ENCODE measurements at regions not wholly inside any gene's neighbourhood (a gene's known extent, or its start where the extent isn't known, plus 50 kb on each side); places are given as distances from the start of the nearest gene placed in this dataset.
A peak's percentile ranks its signal among the peaks of the same experiment; 100 is the strongest.

DNA sequence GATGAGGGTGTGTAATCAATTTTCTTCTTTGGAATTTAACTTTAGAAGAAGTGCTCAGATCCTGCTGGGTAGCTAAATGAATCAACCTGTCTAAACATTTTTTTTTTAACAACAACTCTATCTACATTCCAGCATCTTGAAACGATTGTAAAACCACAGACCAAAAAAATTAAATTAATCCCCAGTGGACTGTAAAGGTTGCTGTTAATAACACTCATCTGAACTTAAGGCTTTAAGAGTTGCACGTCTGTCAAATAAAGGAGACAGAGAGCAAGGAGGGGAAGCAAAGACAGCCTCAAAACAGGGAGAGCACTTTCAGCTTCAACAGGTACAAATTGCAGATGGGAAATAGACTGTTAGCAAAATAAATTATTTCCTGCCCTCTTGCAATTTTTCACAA, 548.5 kb downstream of the DTWD2 start:
- no peak for ATAC-seq
- Histone ChIP-seq H3K27me3 (ENCODE audit: insufficient read depth) (no peaks in the 10 kb centered on the region), H3K4me2 (no peak overlapping the region), H3K27ac (ENCODE audit: low read depth) (no peak overlapping the region), H3K36me3 (ENCODE audit: insufficient read depth) (no peaks in the 10 kb centered on the region), H3K4me1 (ENCODE audit: insufficient read depth) (peaks cover 10% of the 10 kb centered on the region; the same call in 1 of the 2 replicates), H3K79me2 (replicated peaks; ENCODE audit: insufficient read depth) (no peaks in the 10 kb centered on the region), H3K4me3 (no peak overlapping the region), H2AFZ (peak overlapping the region; percentile 16; the same call in 1 of the 2 replicates), H4K20me1 (replicated peaks; ENCODE audit: insufficient read depth) (no peaks in the 10 kb centered on the region), H3K9me2 (ENCODE audit: insufficient read depth) (no peaks in the 10 kb centered on the region), H3F3A (replicated peaks; ENCODE audit: low read depth) (no peaks in the 10 kb centered on the region)
- TF ChIP-seq JUNB (IDR thresholded peaks at IDR 0.05; ENCODE audit: unreplicated experiment) (no peak), ETS1 (IDR thresholded peaks at IDR 0.05) (no peak), POLR2AphosphoS5 (IDR thresholded peaks at IDR 0.05; ENCODE audit: low read depth) (no peak), ZNF114 (CRISPR knock-in tag; IDR thresholded peaks at IDR 0.05) (no peak), EZH2 (IDR thresholded peaks at IDR 0.05; ENCODE audit: low read depth, unreplicated experiment) (no peak), CREB1 (CRISPR knock-in tag; IDR thresholded peaks at IDR 0.05; ENCODE audit: low read depth) (no peak), ZNF331 (CRISPR knock-in tag; IDR thresholded peaks at IDR 0.05; ENCODE audit: low read depth) (no peak), NANOG (IDR thresholded peaks at IDR 0.05; ENCODE audit: borderline replicate concordance) (no peak), ZNF462 (CRISPR knock-in tag; IDR thresholded peaks at IDR 0.05) (no peak), STAT1 (IDR thresholded peaks at IDR 0.05; ENCODE audit: unreplicated experiment) (no peak), EZH2phosphoT487 (IDR thresholded peaks at IDR 0.05; ENCODE audit: unreplicated experiment) (no peak)
- TF ChIP-seq, protein P1, sequence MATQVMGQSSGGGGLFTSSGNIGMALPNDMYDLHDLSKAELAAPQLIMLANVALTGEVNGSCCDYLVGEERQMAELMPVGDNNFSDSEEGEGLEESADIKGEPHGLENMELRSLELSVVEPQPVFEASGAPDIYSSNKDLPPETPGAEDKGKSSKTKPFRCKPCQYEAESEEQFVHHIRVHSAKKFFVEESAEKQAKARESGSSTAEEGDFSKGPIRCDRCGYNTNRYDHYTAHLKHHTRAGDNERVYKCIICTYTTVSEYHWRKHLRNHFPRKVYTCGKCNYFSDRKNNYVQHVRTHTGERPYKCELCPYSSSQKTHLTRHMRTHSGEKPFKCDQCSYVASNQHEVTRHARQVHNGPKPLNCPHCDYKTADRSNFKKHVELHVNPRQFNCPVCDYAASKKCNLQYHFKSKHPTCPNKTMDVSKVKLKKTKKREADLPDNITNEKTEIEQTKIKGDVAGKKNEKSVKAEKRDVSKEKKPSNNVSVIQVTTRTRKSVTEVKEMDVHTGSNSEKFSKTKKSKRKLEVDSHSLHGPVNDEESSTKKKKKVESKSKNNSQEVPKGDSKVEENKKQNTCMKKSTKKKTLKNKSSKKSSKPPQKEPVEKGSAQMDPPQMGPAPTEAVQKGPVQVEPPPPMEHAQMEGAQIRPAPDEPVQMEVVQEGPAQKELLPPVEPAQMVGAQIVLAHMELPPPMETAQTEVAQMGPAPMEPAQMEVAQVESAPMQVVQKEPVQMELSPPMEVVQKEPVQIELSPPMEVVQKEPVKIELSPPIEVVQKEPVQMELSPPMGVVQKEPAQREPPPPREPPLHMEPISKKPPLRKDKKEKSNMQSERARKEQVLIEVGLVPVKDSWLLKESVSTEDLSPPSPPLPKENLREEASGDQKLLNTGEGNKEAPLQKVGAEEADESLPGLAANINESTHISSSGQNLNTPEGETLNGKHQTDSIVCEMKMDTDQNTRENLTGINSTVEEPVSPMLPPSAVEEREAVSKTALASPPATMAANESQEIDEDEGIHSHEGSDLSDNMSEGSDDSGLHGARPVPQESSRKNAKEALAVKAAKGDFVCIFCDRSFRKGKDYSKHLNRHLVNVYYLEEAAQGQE (IDR thresholded peaks at IDR 0.05; ENCODE audit: unreplicated experiment), result no peak
- TF ChIP-seq, protein P2, sequence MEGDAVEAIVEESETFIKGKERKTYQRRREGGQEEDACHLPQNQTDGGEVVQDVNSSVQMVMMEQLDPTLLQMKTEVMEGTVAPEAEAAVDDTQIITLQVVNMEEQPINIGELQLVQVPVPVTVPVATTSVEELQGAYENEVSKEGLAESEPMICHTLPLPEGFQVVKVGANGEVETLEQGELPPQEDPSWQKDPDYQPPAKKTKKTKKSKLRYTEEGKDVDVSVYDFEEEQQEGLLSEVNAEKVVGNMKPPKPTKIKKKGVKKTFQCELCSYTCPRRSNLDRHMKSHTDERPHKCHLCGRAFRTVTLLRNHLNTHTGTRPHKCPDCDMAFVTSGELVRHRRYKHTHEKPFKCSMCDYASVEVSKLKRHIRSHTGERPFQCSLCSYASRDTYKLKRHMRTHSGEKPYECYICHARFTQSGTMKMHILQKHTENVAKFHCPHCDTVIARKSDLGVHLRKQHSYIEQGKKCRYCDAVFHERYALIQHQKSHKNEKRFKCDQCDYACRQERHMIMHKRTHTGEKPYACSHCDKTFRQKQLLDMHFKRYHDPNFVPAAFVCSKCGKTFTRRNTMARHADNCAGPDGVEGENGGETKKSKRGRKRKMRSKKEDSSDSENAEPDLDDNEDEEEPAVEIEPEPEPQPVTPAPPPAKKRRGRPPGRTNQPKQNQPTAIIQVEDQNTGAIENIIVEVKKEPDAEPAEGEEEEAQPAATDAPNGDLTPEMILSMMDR (conservative IDR thresholded peaks at IDR 0.05; ENCODE audit: low read depth in 2 of 2), result no peak
- H3K27ac Mint-ChIP-seq, result no peak overlapping the region
- peaks cover 4% of the 10 kb centered on the region; the same call in 1 of the 3 replicates for H3K9me3 Mint-ChIP-seq
- H3K27me3 Mint-ChIP-seq (ENCODE audit: insufficient read depth, low read depth, poor library complexity), result no peaks in the 10 kb centered on the region
- H3K4me1 Mint-ChIP-seq, result peaks cover 11% of the 10 kb centered on the region
- DNase-seq (ENCODE audit: low spot score), result no peak
- H3K36me3 Mint-ChIP-seq (ENCODE audit: low read depth), result peaks cover 9% of the 10 kb centered on the region; the same call in 1 of the 3 replicates
- no peak overlapping the region for H3K4me3 Mint-ChIP-seq

Measured in GM23338 (cell line).